Neuron (in vitro differentiated cells): ENCODE measurements at regions not wholly inside any gene's neighbourhood (a gene's known extent, or its start where the extent isn't known, plus 50 kb on each side); places are given as distances from the start of the nearest gene placed in this dataset.

Experiments used
- H2AFZ ChIP-seq: one replicate; pipeline ENCODE4 v1.6.1; 2013; ENCODE audit warnings: low read depth, mild to moderate bottlenecking, inconsistent platforms, low read length, moderate library complexity
- H3K27me3 ChIP-seq: one replicate; pipeline ENCODE4 v1.6.1; 2013; ENCODE audit warnings: low read length; ENCODE audit not compliant: insufficient read depth
- H3K36me3 ChIP-seq: one replicate; pipeline ENCODE4 v1.6.1; 2013; ENCODE audit warnings: low read length; ENCODE audit not compliant: insufficient read depth
- H3K4me1 ChIP-seq: one replicate; pipeline ENCODE4 v1.6.1; 2013; ENCODE audit warnings: low read length; ENCODE audit not compliant: insufficient read depth
- H3K4me3 ChIP-seq: 2 replicates; pipeline ENCODE4 v1.5.1; 2013; ENCODE audit warnings: mild to moderate bottlenecking, low read length, moderate library complexity
- H3K9me3 ChIP-seq: one replicate; pipeline ENCODE4 v1.6.1; 2013; ENCODE audit warnings: low read length

- Histone ChIP-seq H2AFZ (no peak overlapping the region), H3K4me1 (no peaks in the 10 kb centered on the region), H3K4me3 (no peak overlapping the region), H3K9me3 (no peaks in the 10 kb centered on the region), H3K27me3 (no peaks in the 10 kb centered on the region), H3K36me3 (no peaks in the 10 kb centered on the region)
These were observed 466.5 kb upstream of the CNTN4 start for GRCh38 chr3:1632128-1632527.

- no peaks in the 10 kb centered on the region for H3K27me3 ChIP-seq
- no peaks in the 10 kb centered on the region for H3K36me3 ChIP-seq
- no peaks in the 10 kb centered on the region for H3K4me1 ChIP-seq
- no peaks in the 10 kb centered on the region for H3K9me3 ChIP-seq
- no peak overlapping the region for H3K4me3 ChIP-seq
- no peak overlapping the region for H2AFZ ChIP-seq
These were observed 436.8 kb upstream of the CNTN4 start for GRCh38 chr3:1661839-1662238.

GRCh38 chr3:1664266-1664665 lies 434.4 kb upstream of the CNTN4 start:
- Histone ChIP-seq H3K27me3 (no peaks in the 10 kb centered on the region), H3K9me3 (no peaks in the 10 kb centered on the region), H3K36me3 (no peaks in the 10 kb centered on the region), H2AFZ (no peak overlapping the region), H3K4me1 (no peaks in the 10 kb centered on the region), H3K4me3 (no peak overlapping the region)

GRCh38 chr3:1666865-1667264 lies 431.8 kb upstream of the CNTN4 start:
- Histone ChIP-seq H3K36me3 (no peaks in the 10 kb centered on the region), H3K27me3 (no peaks in the 10 kb centered on the region), H3K4me1 (no peaks in the 10 kb centered on the region), H3K4me3 (no peak overlapping the region), H3K9me3 (no peaks in the 10 kb centered on the region), H2AFZ (no peak overlapping the region)

- Histone ChIP-seq H3K4me3 (no peak overlapping the region), H2AFZ (no peak overlapping the region), H3K27me3 (no peaks in the 10 kb centered on the region), H3K4me1 (no peaks in the 10 kb centered on the region), H3K9me3 (no peaks in the 10 kb centered on the region), H3K36me3 (no peaks in the 10 kb centered on the region)
These were observed 421.0 kb upstream of the CNTN4 start for GRCh38 chr3:1677576-1678156.

GRCh38 chr3:1692428-1692827 lies 406.2 kb upstream of the CNTN4 start:
- Histone ChIP-seq H3K27me3 (no peaks in the 10 kb centered on the region), H3K9me3 (no peaks in the 10 kb centered on the region), H3K4me3 (no peak overlapping the region), H3K4me1 (no peaks in the 10 kb centered on the region), H3K36me3 (no peaks in the 10 kb centered on the region), H2AFZ (no peak overlapping the region)

GRCh38 chr3:1693145-1693544 lies 405.5 kb upstream of the CNTN4 start:
- no peak overlapping the region for H2AFZ ChIP-seq
- no peaks in the 10 kb centered on the region for H3K36me3 ChIP-seq
- no peaks in the 10 kb centered on the region for H3K9me3 ChIP-seq
- no peaks in the 10 kb centered on the region for H3K27me3 ChIP-seq
- H3K4me3 ChIP-seq = no peak overlapping the region
- H3K4me1 ChIP-seq = no peaks in the 10 kb centered on the region

GRCh38 chr3:1696669-1697275 lies 401.9 kb upstream of the CNTN4 start:
- no peak overlapping the region for H2AFZ ChIP-seq
- H3K9me3 ChIP-seq = no peaks in the 10 kb centered on the region
- no peaks in the 10 kb centered on the region for H3K4me1 ChIP-seq
- no peaks in the 10 kb centered on the region for H3K27me3 ChIP-seq
- H3K4me3 ChIP-seq = no peak overlapping the region
- H3K36me3 ChIP-seq = no peaks in the 10 kb centered on the region

GRCh38 chr3:1699361-1699920 lies 399.2 kb upstream of the CNTN4 start:
- Histone ChIP-seq H3K27me3 (no peaks in the 10 kb centered on the region), H3K4me1 (no peaks in the 10 kb centered on the region), H2AFZ (no peak overlapping the region), H3K4me3 (no peak overlapping the region), H3K36me3 (no peaks in the 10 kb centered on the region), H3K9me3 (no peaks in the 10 kb centered on the region)

GRCh38 chr3:1700650-1701049 lies 398.0 kb upstream of the CNTN4 start:
- Histone ChIP-seq H3K4me3 (no peak overlapping the region), H3K27me3 (no peaks in the 10 kb centered on the region), H2AFZ (no peak overlapping the region), H3K9me3 (no peaks in the 10 kb centered on the region), H3K4me1 (no peaks in the 10 kb centered on the region), H3K36me3 (no peaks in the 10 kb centered on the region)

- Histone ChIP-seq H3K4me3 (no peak overlapping the region), H3K9me3 (no peaks in the 10 kb centered on the region), H3K36me3 (no peaks in the 10 kb centered on the region), H3K4me1 (no peaks in the 10 kb centered on the region), H3K27me3 (no peaks in the 10 kb centered on the region), H2AFZ (no peak overlapping the region)
These were observed 395.5 kb upstream of the CNTN4 start for GRCh38 chr3:1703169-1703568.

GRCh38 chr3:1710663-1711062 lies 388.0 kb upstream of the CNTN4 start:
- H3K4me1 ChIP-seq = no peaks in the 10 kb centered on the region
- H3K9me3 ChIP-seq = no peaks in the 10 kb centered on the region
- H3K27me3 ChIP-seq = no peaks in the 10 kb centered on the region
- H3K4me3 ChIP-seq = no peak overlapping the region
- H2AFZ ChIP-seq = no peak overlapping the region
- H3K36me3 ChIP-seq = no peaks in the 10 kb centered on the region

GRCh38 chr3:1717524-1717923 lies 381.1 kb upstream of the CNTN4 start:
- Histone ChIP-seq H3K36me3 (no peaks in the 10 kb centered on the region), H2AFZ (no peak overlapping the region), H3K9me3 (no peaks in the 10 kb centered on the region), H3K27me3 (no peaks in the 10 kb centered on the region), H3K4me1 (no peaks in the 10 kb centered on the region), H3K4me3 (no peak overlapping the region)

GRCh38 chr3:1723726-1724125 lies 374.9 kb upstream of the CNTN4 start:
- Histone ChIP-seq H2AFZ (no peak overlapping the region), H3K4me1 (no peaks in the 10 kb centered on the region), H3K27me3 (no peaks in the 10 kb centered on the region), H3K36me3 (no peaks in the 10 kb centered on the region), H3K9me3 (no peaks in the 10 kb centered on the region), H3K4me3 (no peak overlapping the region)
